ENCODE measurements at regions not wholly inside any gene's neighbourhood (a gene's known extent, or its start where the extent isn't known, plus 50 kb on each side); places are given as distances from the start of the nearest gene placed in this dataset.

- WGBS (ENCODE audit: insufficient coverage): 42% methylated on average over 2 of the region's 2 CpGs
- ChIA-PET CTCF (interaction anchor here (1.6 kb wide), 1 partner anchor 20 kb away, joined by 5 read pairs; no protein-coding TSS in a partner anchor), POLR2A (no interaction called here)
- Histone ChIP-seq H3K27me3 (replicated peaks in 1 of 4; ENCODE audit: control extremely low read depth in 1 of 4, control insufficient read depth in 3 of 4, insufficient read depth in 4 of 4, low read length in 3 of 4) (peaks cover 0 to 10% (median 0%) of the 10 kb centered on the region in 4 experiments), H3K9ac (ENCODE audit: low read length) (no peak overlapping the region), H3K4me1 (ENCODE audit: control insufficient read depth in 2 of 2, insufficient read depth in 2 of 2, low read length in 2 of 2) (no peaks in the 10 kb centered on the region), H3K9me3 (ENCODE audit: control extremely low read depth in 1 of 3, control insufficient read depth in 2 of 3, insufficient read depth in 1 of 3, low read length in 2 of 3) (no peaks in the 10 kb centered on the region), H4K20me1 (ENCODE audit: control insufficient read depth, insufficient read depth, low read length, poor library complexity, severe bottlenecking) (no peaks in the 10 kb centered on the region), H3K79me2 (ENCODE audit: control insufficient read depth, insufficient read depth, low read length) (no peaks in the 10 kb centered on the region), H3K4me3 (ENCODE audit: control extremely low read depth in 1 of 5, extremely low read depth in 1 of 5, insufficient read depth in 1 of 5, low read depth in 2 of 5, low read length in 4 of 5) (no peak overlapping the region), H3K27ac (ENCODE audit: low read length in 2 of 2) (no peak overlapping the region), H3K4me2 (replicated peaks; ENCODE audit: low read depth, low read length, poor library complexity, severe bottlenecking) (no peak overlapping the region), H3K36me3 (replicated peaks in 1 of 2; ENCODE audit: control extremely low read depth in 1 of 2, control insufficient read depth in 1 of 2, extremely low read depth in 1 of 2, insufficient read depth in 2 of 2, low read length in 1 of 2) (no peaks in the 10 kb centered on the region), H2AFZ (ENCODE audit: insufficient read depth, low read depth, low read length, poor library complexity, severe bottlenecking) (no peak overlapping the region)
- intact Hi-C loops (cut with micrococcal nuclease): no loop called here
- Mint-ChIP-seq H3K27me3 (peaks cover 11% of the 10 kb centered on the region), H3K4me1 (no peaks in the 10 kb centered on the region), H3K4me3 (no peak overlapping the region), H3K9me3 (ENCODE audit: insufficient read depth) (peaks cover 3% of the 10 kb centered on the region), H3K27ac (no peak overlapping the region)
- DNase-seq: no peak
- no peak for ATAC-seq (ENCODE audit: low read depth)
- TF ChIP-seq EZH2 (IDR thresholded peaks at IDR 0.05; ENCODE audit: borderline replicate concordance, insufficient read depth, low read depth, low read length, poor library complexity, severe bottlenecking): no peak
- no peak for TF ChIP-seq CTCF (IDR thresholded peaks at IDR 0.05)
These were observed 105.6 kb upstream of the ANKH start for GRCh38 chr5:14977058-14977685.

GRCh38 chr5:14976486-14976885, 104.9 kb upstream of the ANKH start:
- CTCF ChIA-PET: interaction anchor here (1.6 to 2.5 kb wide), 2 partner anchors 11 to 19 kb away, joined by 5 to 7 read pairs; no protein-coding TSS in a partner anchor
- H3K9me3 ChIP-seq (ENCODE audit: control extremely low read depth in 1 of 3, control insufficient read depth in 2 of 3, insufficient read depth in 1 of 3, low read length in 2 of 3): no peaks in the 10 kb centered on the region
- no peak for DNase-seq
- H3K4me2 ChIP-seq (replicated peaks; ENCODE audit: low read depth, low read length, poor library complexity, severe bottlenecking): no peak overlapping the region
- H4K20me1 ChIP-seq (ENCODE audit: control insufficient read depth, insufficient read depth, low read length, poor library complexity, severe bottlenecking): no peaks in the 10 kb centered on the region
- intact Hi-C loops (cut with micrococcal nuclease): no loop called here
- peaks cover 0 to 10% (median 0%) of the 10 kb centered on the region in 4 experiments for H3K27me3 ChIP-seq (replicated peaks in 1 of 4; ENCODE audit: control extremely low read depth in 1 of 4, control insufficient read depth in 3 of 4, insufficient read depth in 4 of 4, low read length in 3 of 4)
- H2AFZ ChIP-seq (ENCODE audit: insufficient read depth, low read depth, low read length, poor library complexity, severe bottlenecking): no peak overlapping the region
- no peak overlapping the region for H3K4me3 ChIP-seq (ENCODE audit: control extremely low read depth in 1 of 5, extremely low read depth in 1 of 5, insufficient read depth in 1 of 5, low read depth in 2 of 5, low read length in 4 of 5)
- Mint-ChIP-seq H3K27ac (no peak overlapping the region), H3K4me1 (no peaks in the 10 kb centered on the region), H3K4me3 (no peak overlapping the region), H3K27me3 (peaks cover 11% of the 10 kb centered on the region), H3K9me3 (ENCODE audit: insufficient read depth) (peaks cover 4% of the 10 kb centered on the region)
- no peaks in the 10 kb centered on the region for H3K36me3 ChIP-seq (replicated peaks in 1 of 2; ENCODE audit: control extremely low read depth in 1 of 2, control insufficient read depth in 1 of 2, extremely low read depth in 1 of 2, insufficient read depth in 2 of 2, low read length in 1 of 2)
- no peak for ATAC-seq (ENCODE audit: low read depth)
- POLR2A ChIA-PET: interaction anchor here (0.5 kb wide), 1 partner anchor 19 kb away, joined by 3 read pairs; no protein-coding TSS in a partner anchor
- 100% methylated on average over 1 of the region's 7 CpGs for WGBS (ENCODE audit: insufficient coverage)
- H3K9ac ChIP-seq (ENCODE audit: low read length): no peak overlapping the region
- H3K79me2 ChIP-seq (ENCODE audit: control insufficient read depth, insufficient read depth, low read length): no peaks in the 10 kb centered on the region
- no peaks in the 10 kb centered on the region for H3K4me1 ChIP-seq (ENCODE audit: control insufficient read depth in 2 of 2, insufficient read depth in 2 of 2, low read length in 2 of 2)
- TF ChIP-seq EZH2 (IDR thresholded peaks at IDR 0.05; ENCODE audit: borderline replicate concordance, insufficient read depth, low read depth, low read length, poor library complexity, severe bottlenecking) (no peak), CTCF (IDR thresholded peaks at IDR 0.05) (no peak)
- H3K27ac ChIP-seq (ENCODE audit: low read length in 2 of 2): no peak overlapping the region

All from B cell (primary cell).